ENCODE measurements at regions not wholly inside any gene's neighbourhood (a gene's known extent, or its start where the extent isn't known, plus 50 kb on each side); places are given as distances from the start of the nearest gene placed in this dataset.

DNA sequence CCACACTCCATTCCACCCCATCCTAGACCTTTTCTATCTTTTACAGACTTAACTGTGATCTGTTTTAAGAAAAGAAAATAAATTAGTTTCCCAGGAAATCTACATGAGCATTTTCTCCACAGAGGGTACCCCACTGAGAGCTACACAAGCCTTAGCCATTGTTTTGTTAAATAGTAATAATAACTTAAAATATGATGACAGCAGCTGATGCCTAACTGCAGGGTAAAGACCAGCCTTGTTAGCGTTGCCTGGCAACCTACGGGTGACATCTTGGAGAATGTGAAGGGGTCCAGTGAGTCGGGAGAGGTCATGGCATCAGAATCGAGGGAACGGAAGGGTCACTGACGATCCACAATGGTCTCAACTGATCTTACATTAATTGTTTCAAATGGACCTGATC lies 233.2 kb upstream of the PBX1 start:
- Histone ChIP-seq H3K36me3 (ENCODE audit: control insufficient read depth in 2 of 2, insufficient read depth in 1 of 2, low read length in 2 of 2) (no peaks in the 10 kb centered on the region), H3K27ac (ENCODE audit: extremely low read depth, low read depth, low read length) (no peak overlapping the region), H3K9me3 (ENCODE audit: control insufficient read depth, insufficient read depth, low read depth, low read length) (no peaks in the 10 kb centered on the region), H3K4me3 (ENCODE audit: low read depth, low read length) (no peak overlapping the region), H3K4me1 (ENCODE audit: control insufficient read depth, insufficient read depth, low read length) (no peaks in the 10 kb centered on the region)
- ChIA-PET POLR2A (no interaction called here), CTCF (interaction anchor here (0.6 kb wide), 1 partner anchor 590 kb away, joined by 3 read pairs; no protein-coding TSS in a partner anchor)
- no peak for TF ChIP-seq ZBTB17 (tag by site-specific recombination; IDR thresholded peaks at IDR 0.05)
- no peak for TF ChIP-seq SALL2 (tag by site-specific recombination; IDR thresholded peaks at IDR 0.05; ENCODE audit: borderline replicate concordance)
- TF ChIP-seq, protein P1, sequence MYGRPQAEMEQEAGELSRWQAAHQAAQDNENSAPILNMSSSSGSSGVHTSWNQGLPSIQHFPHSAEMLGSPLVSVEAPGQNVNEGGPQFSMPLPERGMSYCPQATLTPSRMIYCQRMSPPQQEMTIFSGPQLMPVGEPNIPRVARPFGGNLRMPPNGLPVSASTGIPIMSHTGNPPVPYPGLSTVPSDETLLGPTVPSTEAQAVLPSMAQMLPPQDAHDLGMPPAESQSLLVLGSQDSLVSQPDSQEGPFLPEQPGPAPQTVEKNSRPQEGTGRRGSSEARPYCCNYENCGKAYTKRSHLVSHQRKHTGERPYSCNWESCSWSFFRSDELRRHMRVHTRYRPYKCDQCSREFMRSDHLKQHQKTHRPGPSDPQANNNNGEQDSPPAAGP (tag by site-specific recombination; IDR thresholded peaks at IDR 0.05) = no peak
- TF ChIP-seq ZXDB (tag by site-specific recombination; IDR thresholded peaks at IDR 0.05) = no peak
- no peak for TF ChIP-seq ZNF629 (tag by site-specific recombination; IDR thresholded peaks at IDR 0.05)
- no peak for TF ChIP-seq ZNF530 (tag by site-specific recombination; IDR thresholded peaks at IDR 0.05; ENCODE audit: low read depth)
- TF ChIP-seq ZNF510 (tag by site-specific recombination; IDR thresholded peaks at IDR 0.05; ENCODE audit: insufficient replicate concordance) = no peak
- TF ChIP-seq ZNF239 (tag by site-specific recombination; IDR thresholded peaks at IDR 0.05) = no peak
- no peak for TF ChIP-seq ZNF837 (tag by site-specific recombination; IDR thresholded peaks at IDR 0.05)
- no peak for TF ChIP-seq ZFHX2 (tag by site-specific recombination; conservative IDR thresholded peaks at IDR 0.05)
- TF ChIP-seq GLIS1 (tag by site-specific recombination; IDR thresholded peaks at IDR 0.05) = no peak
- TF ChIP-seq, protein P2, sequence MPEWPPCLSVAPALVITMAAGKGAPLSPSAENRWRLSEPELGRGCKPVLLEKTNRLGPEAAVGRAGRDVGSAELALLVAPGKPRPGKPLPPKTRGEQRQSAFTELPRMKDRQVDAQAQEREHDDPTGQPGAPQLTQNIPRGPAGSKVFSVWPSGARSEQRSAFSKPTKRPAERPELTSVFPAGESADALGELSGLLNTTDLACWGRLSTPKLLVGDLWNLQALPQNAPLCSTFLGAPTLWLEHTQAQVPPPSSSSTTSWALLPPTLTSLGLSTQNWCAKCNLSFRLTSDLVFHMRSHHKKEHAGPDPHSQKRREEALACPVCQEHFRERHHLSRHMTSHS (tag by site-specific recombination; IDR thresholded peaks at IDR 0.05) = no peak
- TF ChIP-seq ZNF555 (tag by site-specific recombination; conservative IDR thresholded peaks at IDR 0.05) = no peak
- TF ChIP-seq ZNF37A (tag by site-specific recombination; IDR thresholded peaks at IDR 0.05) = no peak
- TF ChIP-seq, protein P3, sequence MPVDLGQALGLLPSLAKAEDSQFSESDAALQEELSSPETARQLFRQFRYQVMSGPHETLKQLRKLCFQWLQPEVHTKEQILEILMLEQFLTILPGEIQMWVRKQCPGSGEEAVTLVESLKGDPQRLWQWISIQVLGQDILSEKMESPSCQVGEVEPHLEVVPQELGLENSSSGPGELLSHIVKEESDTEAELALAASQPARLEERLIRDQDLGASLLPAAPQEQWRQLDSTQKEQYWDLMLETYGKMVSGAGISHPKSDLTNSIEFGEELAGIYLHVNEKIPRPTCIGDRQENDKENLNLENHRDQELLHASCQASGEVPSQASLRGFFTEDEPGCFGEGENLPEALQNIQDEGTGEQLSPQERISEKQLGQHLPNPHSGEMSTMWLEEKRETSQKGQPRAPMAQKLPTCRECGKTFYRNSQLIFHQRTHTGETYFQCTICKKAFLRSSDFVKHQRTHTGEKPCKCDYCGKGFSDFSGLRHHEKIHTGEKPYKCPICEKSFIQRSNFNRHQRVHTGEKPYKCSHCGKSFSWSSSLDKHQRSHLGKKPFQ (tag by site-specific recombination; IDR thresholded peaks at IDR 0.05) = no peak

- Histone ChIP-seq H3K4me1 (ENCODE audit: control insufficient read depth, insufficient read depth, low read length) (no peaks in the 10 kb centered on the region), H3K4me3 (ENCODE audit: low read depth, low read length) (no peak overlapping the region), H3K27ac (ENCODE audit: extremely low read depth, low read depth, low read length) (no peak overlapping the region), H3K36me3 (ENCODE audit: control insufficient read depth in 2 of 2, insufficient read depth in 1 of 2, low read length in 2 of 2) (no peaks in the 10 kb centered on the region), H3K9me3 (ENCODE audit: control insufficient read depth, insufficient read depth, low read depth, low read length) (no peaks in the 10 kb centered on the region)
- CTCF ChIA-PET = interaction anchor here (0.6 kb wide), 1 partner anchor 298 kb away, joined by 3 read pairs; no protein-coding TSS in a partner anchor
- TF ChIP-seq ZNF830 (tag by site-specific recombination; IDR thresholded peaks at IDR 0.05; ENCODE audit: low read depth) = no peak
- no peak for TF ChIP-seq ZNF280D (tag by site-specific recombination; IDR thresholded peaks at IDR 0.05)
- no peak for TF ChIP-seq TCF7L2 (IDR thresholded peaks at IDR 0.05; ENCODE audit: borderline replicate concordance, low read depth, low read length)
- peak; percentile 35; the same call in 1 of the 2 replicates for TF ChIP-seq ATF2 (tag by site-specific recombination; IDR thresholded peaks at IDR 0.05; ENCODE audit: low read depth)
- no peak for TF ChIP-seq ZBTB26 (tag by site-specific recombination; optimal IDR thresholded peaks at IDR 0.05)
- TF ChIP-seq ZBTB8A (tag by site-specific recombination; IDR thresholded peaks at IDR 0.05) = no peak
- POLR2A ChIA-PET = interaction anchor here (0.5 kb wide), 1 partner anchor 226 kb away, joined by 3 read pairs; the partner anchor contains the start of gene PBX1
Observed at GRCh38 chr1:164333387-164333786, 225.6 kb upstream of the PBX1 start.

Data from HEK293 (cell line).